Omental fat pad (tissue), 3 donors: ENCODE measurements at regions not wholly inside any gene's neighbourhood (a gene's known extent, or its start where the extent isn't known, plus 50 kb on each side); places are given as distances from the start of the nearest gene placed in this dataset.

ENCODE experiments used
- ATAC-seq: fragments of 150-250 bp; one replicate; pipeline ENCODE4 v1.9.1; 2016; ENCODE audit warnings: mild to moderate bottlenecking, moderate library complexity; ENCODE audit not compliant: low FRiP score
- DNase-seq: peaks from one replicate; pipeline ENCODE4 v3.0.0-alpha.2; 2019; ENCODE audit warnings: low spot score
- TF ChIP-seq, protein P1 (sequence below), 3 donors: fragments of 450-650 bp; IDR thresholded peaks; one replicate each; pipeline ENCODE4 v1.5.1; 2016 to 2017; ENCODE audit warnings: antibody characterized with exemption in 3 of 3, mild to moderate bottlenecking in 3 of 3, moderate library complexity in 2 of 3

DNA sequence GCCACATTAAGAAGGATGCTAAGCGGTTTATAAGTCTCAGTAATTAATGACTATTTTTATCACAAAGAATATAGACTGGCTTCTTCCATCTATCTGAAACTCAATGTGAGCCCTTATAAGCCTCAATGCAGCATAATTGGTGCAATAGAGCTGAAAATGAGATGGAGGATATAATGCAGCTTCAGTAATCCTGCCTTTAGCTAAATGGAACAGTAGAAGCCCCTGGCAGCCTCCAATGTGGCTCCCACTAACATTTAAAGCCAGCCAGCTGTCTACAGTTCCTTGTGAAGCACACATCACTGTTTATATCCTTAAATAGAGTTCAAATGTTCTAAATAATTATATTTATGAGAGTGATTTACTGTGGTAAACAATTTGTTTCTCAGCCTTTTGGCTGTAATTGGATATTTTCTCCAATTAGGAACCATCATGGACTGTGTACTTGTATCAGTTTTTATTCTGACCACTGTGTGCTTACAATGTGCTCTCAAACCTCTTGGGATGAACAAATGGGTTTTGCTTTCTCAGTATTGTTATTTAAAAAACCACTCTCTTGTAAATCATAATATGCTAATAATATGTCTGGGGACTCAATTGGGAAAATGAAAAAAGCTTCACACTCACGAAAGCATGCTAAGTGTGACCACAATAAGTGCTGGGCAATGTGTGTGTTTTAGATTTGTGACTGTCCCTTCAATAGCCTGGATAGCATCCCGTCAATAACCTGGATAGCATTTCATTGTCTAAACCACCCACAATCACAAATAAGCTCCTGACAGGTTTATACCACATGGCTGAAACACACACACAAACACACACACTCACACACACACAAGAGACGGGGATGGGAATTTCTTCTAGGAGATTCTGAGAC is 366.6 kb downstream of the GBE1 start:
- TF ChIP-seq, protein P1, sequence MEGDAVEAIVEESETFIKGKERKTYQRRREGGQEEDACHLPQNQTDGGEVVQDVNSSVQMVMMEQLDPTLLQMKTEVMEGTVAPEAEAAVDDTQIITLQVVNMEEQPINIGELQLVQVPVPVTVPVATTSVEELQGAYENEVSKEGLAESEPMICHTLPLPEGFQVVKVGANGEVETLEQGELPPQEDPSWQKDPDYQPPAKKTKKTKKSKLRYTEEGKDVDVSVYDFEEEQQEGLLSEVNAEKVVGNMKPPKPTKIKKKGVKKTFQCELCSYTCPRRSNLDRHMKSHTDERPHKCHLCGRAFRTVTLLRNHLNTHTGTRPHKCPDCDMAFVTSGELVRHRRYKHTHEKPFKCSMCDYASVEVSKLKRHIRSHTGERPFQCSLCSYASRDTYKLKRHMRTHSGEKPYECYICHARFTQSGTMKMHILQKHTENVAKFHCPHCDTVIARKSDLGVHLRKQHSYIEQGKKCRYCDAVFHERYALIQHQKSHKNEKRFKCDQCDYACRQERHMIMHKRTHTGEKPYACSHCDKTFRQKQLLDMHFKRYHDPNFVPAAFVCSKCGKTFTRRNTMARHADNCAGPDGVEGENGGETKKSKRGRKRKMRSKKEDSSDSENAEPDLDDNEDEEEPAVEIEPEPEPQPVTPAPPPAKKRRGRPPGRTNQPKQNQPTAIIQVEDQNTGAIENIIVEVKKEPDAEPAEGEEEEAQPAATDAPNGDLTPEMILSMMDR (IDR thresholded peaks at IDR 0.05), result no peak
- ATAC-seq (no peak), DNase-seq (no peak)

DNA sequence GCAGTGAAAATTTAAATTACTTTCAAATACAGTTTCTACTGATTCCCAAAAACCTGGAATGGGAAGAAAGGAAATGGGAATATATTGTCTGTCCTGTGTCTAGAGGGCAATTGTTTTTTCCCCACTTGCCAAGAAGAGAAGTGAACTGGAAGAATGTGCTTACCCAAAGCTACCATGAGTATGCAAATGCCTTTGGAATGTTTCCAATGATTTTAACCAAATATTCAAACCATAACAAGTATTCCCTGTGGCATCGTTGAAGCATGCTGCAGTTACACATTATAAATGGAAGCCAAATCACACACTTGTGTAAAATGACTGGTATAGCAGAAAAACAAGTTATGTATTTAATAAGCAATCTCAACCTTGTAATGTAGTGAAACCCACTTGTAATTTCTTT is 368.2 kb downstream of the GBE1 start:
- ATAC-seq (no peak), DNase-seq (no peak)
- TF ChIP-seq, protein P1 (IDR thresholded peaks at IDR 0.05), result no peak

DNA sequence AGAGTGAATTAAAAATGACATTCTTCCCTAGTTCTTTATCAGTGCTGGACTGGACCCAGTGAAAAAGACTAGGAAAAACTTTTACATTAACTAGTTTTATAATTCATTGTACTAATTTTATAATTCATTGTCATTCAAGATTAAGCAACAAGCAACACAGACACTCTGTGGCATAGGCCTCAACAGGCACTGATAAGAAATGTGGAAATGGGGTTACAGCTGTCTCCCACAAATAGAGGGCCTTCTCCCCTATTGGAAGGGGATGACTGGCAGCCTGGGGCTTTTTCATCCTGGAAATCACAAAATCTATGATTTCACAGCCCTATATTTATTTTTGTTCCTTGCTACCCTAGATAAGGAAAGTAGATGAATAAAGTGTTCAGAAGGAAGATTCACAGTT is 370.6 kb downstream of the GBE1 start:
- DNase-seq (no peak), ATAC-seq (no peak)
- TF ChIP-seq, protein P1 (IDR thresholded peaks at IDR 0.05), result no peak

DNA sequence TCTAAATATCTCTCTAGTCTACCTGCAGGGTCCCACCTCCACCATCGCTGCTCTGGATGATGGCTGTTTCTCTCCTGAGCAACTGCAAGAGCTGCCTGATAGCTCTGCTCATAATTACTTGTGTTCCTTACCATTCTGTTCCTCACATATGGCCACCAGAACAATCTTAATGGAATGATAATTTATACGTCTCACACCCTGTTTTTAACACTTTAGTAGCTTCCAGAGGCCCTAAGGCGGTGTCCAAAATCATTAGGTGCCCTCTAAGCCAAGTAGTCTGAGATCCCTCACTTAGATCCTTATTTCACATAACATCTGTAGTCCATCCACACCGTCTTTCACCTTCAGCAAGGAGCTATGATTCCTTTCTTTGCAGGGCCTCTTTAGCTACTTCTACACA is 373.3 kb downstream of the GBE1 start:
- TF ChIP-seq, protein P1 (IDR thresholded peaks at IDR 0.05), result no peak
- no peak for DNase-seq
- ATAC-seq, result no peak

DNA sequence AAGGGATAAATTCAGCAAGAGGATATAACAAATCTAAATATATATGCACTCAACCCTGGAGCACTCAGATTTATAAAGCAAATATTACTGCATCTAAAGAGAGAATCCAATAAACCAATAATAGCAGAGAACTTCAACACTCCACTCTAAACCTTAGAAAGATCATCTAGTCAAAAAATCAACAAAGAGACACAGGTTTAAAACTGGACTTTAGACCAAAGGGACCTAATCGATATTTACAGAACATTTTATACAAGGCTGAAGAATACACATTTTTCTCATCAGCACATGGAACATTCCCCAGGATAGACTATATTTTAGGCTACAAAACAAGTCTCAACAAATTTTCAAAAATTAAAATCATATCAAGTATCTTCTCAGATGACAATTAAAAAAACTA is 379.0 kb downstream of the GBE1 start:
- ATAC-seq, result no peak
- DNase-seq, result no peak
- TF ChIP-seq, protein P1 (IDR thresholded peaks at IDR 0.05), result no peak

DNA sequence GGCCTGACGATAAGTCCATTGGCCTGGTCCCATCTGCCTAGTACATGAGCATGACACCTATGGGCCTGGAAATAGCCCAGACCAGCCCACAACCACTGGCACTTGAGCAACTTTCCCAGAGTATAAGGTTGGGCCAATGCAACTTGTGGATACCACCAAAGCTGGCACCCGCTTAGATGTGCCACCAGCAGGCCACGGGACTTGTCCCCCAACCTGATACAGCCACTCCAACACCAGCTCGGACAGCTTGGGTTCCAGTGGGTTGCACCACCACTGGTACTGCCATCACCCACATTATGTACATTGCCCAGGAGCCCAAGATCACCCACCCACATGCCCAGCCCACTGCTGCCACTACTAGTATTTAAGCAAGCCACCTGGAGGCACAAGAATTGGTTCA is 381.2 kb downstream of the GBE1 start:
- TF ChIP-seq, protein P1 (IDR thresholded peaks at IDR 0.05), result no peak
- DNase-seq (no peak), ATAC-seq (no peak)
